ENCODE measurements at regions not wholly inside any gene's neighbourhood (a gene's known extent, or its start where the extent isn't known, plus 50 kb on each side); places are given as distances from the start of the nearest gene placed in this dataset.
"Not testable (repeated sequence)": the region's sequence is repeated elsewhere in the genome, so short reads cannot be mapped to it uniquely, and the experiment has no call there.

GRCh38 chr4:12548678-12549077, 935.5 kb downstream of the RAB28 start:
- no peak for DNase-seq

- DNase-seq = no peak
These were observed 938.3 kb downstream of the RAB28 start for GRCh38 chr4:12545812-12546211.

GRCh38 chr4:12538162-12538561, 946.0 kb downstream of the RAB28 start:
- DNase-seq = no peak

- DNase-seq = no peak
These were observed 949.5 kb downstream of the RAB28 start for GRCh38 chr4:12534684-12535083.

- no peak for DNase-seq
These were observed 964.7 kb downstream of the RAB28 start for GRCh38 chr4:12519426-12519825.

- no peak for DNase-seq
These were observed 976.2 kb downstream of the RAB28 start for GRCh38 chr4:12507868-12508481.

GRCh38 chr4:12500409-12500808, 983.7 kb downstream of the RAB28 start:
- DNase-seq = no peak

- no peak for DNase-seq
These were observed 984.4 kb downstream of the RAB28 start for GRCh38 chr4:12499693-12500092.

GRCh38 chr4:12495211-12495610, 988.9 kb downstream of the RAB28 start:
- no peak for DNase-seq

- DNase-seq = no peak
These were observed 991.3 kb downstream of the RAB28 start for GRCh38 chr4:12492730-12493393.

- DNase-seq = peak; percentile 42
These were observed 995.5 kb downstream of the RAB28 start for GRCh38 chr4:12488672-12489071.

GRCh38 chr4:12487000-12487399, 997.1 kb downstream of the RAB28 start:
- DNase-seq = no peak

- DNase-seq = no peak
These were observed 1012.1 kb downstream of the RAB28 start for GRCh38 chr4:12472087-12472486.

- no peak for DNase-seq
These were observed 1012.9 kb downstream of the RAB28 start for GRCh38 chr4:12471193-12471592.

GRCh38 chr4:12461576-12461975, 1022.6 kb downstream of the RAB28 start:
- DNase-seq = not testable (repeated sequence)

- no peak for DNase-seq
These were observed 1025.0 kb downstream of the RAB28 start for GRCh38 chr4:12459126-12459525.

- DNase-seq = no peak
These were observed 1025.5 kb downstream of the RAB28 start for GRCh38 chr4:12458621-12459020.

- DNase-seq = no peak
These were observed 1023.6 kb upstream of the HS3ST1 start for GRCh38 chr4:12452291-12452690.

GRCh38 chr4:12447451-12447850, 1018.8 kb upstream of the HS3ST1 start:
- no peak for DNase-seq

GRCh38 chr4:12446657-12447185, 1018.0 kb upstream of the HS3ST1 start:
- DNase-seq = no peak

- no peak for DNase-seq
These were observed 1017.6 kb upstream of the HS3ST1 start for GRCh38 chr4:12446256-12446655.

- no peak for DNase-seq
These were observed 1017.1 kb upstream of the HS3ST1 start for GRCh38 chr4:12445711-12446235.

GRCh38 chr4:12439633-12440305, 1011.1 kb upstream of the HS3ST1 start:
- no peak for DNase-seq

- DNase-seq = not testable (repeated sequence)
These were observed 1002.6 kb upstream of the HS3ST1 start for GRCh38 chr4:12431259-12431658.

Measured in NCI-H345 (cell line).